Panc1 (cell line): ENCODE measurements at regions not wholly inside any gene's neighbourhood (a gene's known extent, or its start where the extent isn't known, plus 50 kb on each side); places are given as distances from the start of the nearest gene placed in this dataset.

ENCODE experiments used
- ATAC-seq: fragments of 200-7000 bp; cut with Tn5 transposase; 2 replicates; pipeline ENCODE4 v1.9.1; 2020; ENCODE audit warnings: mild to moderate bottlenecking, moderate library complexity
- BruUV-seq: library from RNA; stranded (reverse); fragments of 400-500 nt; replicated peaks from 2 replicates; lab custom pipeline; 2021; lab: Mats Ljungman, UMichigan
- CTCF ChIA-PET: fragments of 300-600 bp; sonication (Branson Sonifier 250); formaldehyde crosslinking; loops from one replicate; lab custom pipeline; 2022; ENCODE audit warnings: antibody characterized with exemption; lab: Charles Lee
- POLR2A ChIA-PET: fragments of 300-600 bp; sonication (Branson Sonifier 250); formaldehyde crosslinking; loops from one replicate; lab custom pipeline; 2022; ENCODE audit warnings: antibody characterized with exemption; lab: Charles Lee
- DNase-seq: peaks from one replicate; pipeline ENCODE4 v3.0.0-alpha.2; 2010; ENCODE audit warnings: low read depth, low spot score
- H3K27ac ChIP-seq: 2 replicates; pipeline ENCODE4 v1.5.1; 2011; ENCODE audit warnings: mild to moderate bottlenecking, low read length, inconsistent platforms
- H3K27me3 ChIP-seq: fragments of 200-500 bp; sonication (Bioruptor generic); 2 replicates; pipeline ENCODE4 v1.6.0; 2014; ENCODE audit warnings: low read length, inconsistent platforms; ENCODE audit not compliant: control insufficient read depth, insufficient read depth
- H3K36me3 ChIP-seq: fragments of 200-500 bp; sonication (Bioruptor generic); 2 replicates; pipeline ENCODE4 v1.5.1; 2014; ENCODE audit warnings: inconsistent platforms, mild to moderate bottlenecking, low read length, moderate library complexity; ENCODE audit not compliant: control insufficient read depth, insufficient read depth
- H3K4me1 ChIP-seq: 2 replicates; pipeline ENCODE4 v1.5.1; 2011; ENCODE audit warnings: inconsistent platforms, mild to moderate bottlenecking, low read length, moderate library complexity; ENCODE audit not compliant: control insufficient read depth, insufficient read depth
- H3K4me3 ChIP-seq, 2 experiments: 2 replicates each; pipeline ENCODE4 v1.5.1; 2011 to 2012; ENCODE audit warnings: low read depth in 2 of 2, low read length in 2 of 2, mild to moderate bottlenecking in 2 of 2, inconsistent platforms in 1 of 2, moderate library complexity in 1 of 2
- H3K9me3 ChIP-seq: fragments of 200-500 bp; sonication (Bioruptor generic); 2 replicates; pipeline ENCODE4 v1.5.1; 2014; ENCODE audit warnings: low read depth, mild to moderate bottlenecking, inconsistent platforms, low read length, moderate library complexity; ENCODE audit not compliant: control insufficient read depth, insufficient read depth
- CTCF ChIP-seq: fragments of 450-650 bp; IDR thresholded peaks from 2 replicates; pipeline ENCODE4 v1.5.1; 2017; ENCODE audit warnings: mild to moderate bottlenecking
- POLR2AphosphoS5 ChIP-seq: IDR thresholded peaks from 2 replicates; pipeline ENCODE4 v1.6.1; 2012; ENCODE audit warnings: mild to moderate bottlenecking, low read depth, low read length, moderate library complexity
- REST ChIP-seq, 2 experiments: IDR thresholded peaks; 2 replicates each; pipeline ENCODE4 v1.6.1; 2011 to 2012; ENCODE audit warnings: low read depth in 2 of 2, control low read depth in 1 of 2, low read length in 1 of 2, mild to moderate bottlenecking in 1 of 2, moderate library complexity in 1 of 2; ENCODE audit not compliant: insufficient read depth in 1 of 2
- SIN3A ChIP-seq: IDR thresholded peaks from 2 replicates; pipeline ENCODE4 v1.6.1; 2012; ENCODE audit warnings: low read depth, mild to moderate bottlenecking, low read length, moderate library complexity, borderline replicate concordance; ENCODE audit not compliant: insufficient read depth
- TCF7L2 ChIP-seq: IDR thresholded peaks from 2 replicates; pipeline ENCODE4 v1.6.1; 2011; ENCODE audit warnings: mild to moderate bottlenecking, low read depth, low read length, inconsistent platforms
- in situ Hi-C: cut with HindIII; loops from 2 replicates; pipeline ENCODE4 v1.10.0; 2016; ENCODE audit warnings: low sequenced_read_pairs, low pct_unique_long_range_greater_than_20kb
- intact Hi-C: fragments of 100-400 bp; cut with micrococcal nuclease; formaldehyde crosslinking; loops from one replicate; pipeline ENCODE4 v1.10.0; 2022; ENCODE audit not compliant: unreplicated experiment

DNA sequence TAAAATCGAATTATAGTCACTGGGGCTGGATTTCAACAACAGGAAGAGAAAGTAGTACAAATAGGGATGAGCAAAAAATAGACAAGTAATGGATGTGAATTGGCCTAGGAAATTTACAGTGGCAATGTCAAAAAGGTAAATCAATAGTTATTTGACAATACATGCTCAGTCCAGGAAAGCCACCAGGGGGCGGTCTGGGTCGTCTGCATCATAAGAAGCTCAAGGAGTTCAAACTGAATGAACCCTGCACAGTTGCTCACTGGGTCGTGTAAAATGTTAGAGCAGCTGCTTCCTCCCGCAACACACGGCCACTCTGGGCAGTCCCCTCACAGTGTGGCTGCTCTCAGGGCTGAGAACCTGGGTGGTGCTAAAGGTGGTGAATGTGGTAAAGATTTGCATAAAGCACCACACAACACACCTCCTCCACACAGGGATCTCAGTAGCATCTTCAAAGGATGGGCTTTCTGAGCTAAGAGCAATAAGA lies 85.9 kb downstream of the ZNF280B start:
- Histone ChIP-seq H3K4me1 (no peaks in the 10 kb centered on the region; the same call in 1 of the 2 replicates), H3K27ac (no peak overlapping the region), H3K9me3 (no peaks in the 10 kb centered on the region), H3K4me3 (no peak overlapping the region), H3K36me3 (no peaks in the 10 kb centered on the region), H3K27me3 (peaks cover 30% of the 10 kb centered on the region)
- ChIA-PET POLR2A (interaction anchor here (0.6 kb wide), 1 partner anchor 841 kb away, joined by 4 read pairs; no protein-coding TSS in a partner anchor), CTCF (interaction anchor here (0.7 kb wide), 1 partner anchor 10 kb away, joined by 3 read pairs; no protein-coding TSS in a partner anchor)
- TF ChIP-seq CTCF (peak; percentile 86), TCF7L2 (no peak), POLR2AphosphoS5 (no peak), SIN3A (no peak), REST (IDR thresholded peaks at IDR 0.05; ENCODE audit: insufficient read depth in 1 of 2, low read depth in 2 of 2, low read length in 1 of 2) (no peak)
- in situ Hi-C loops (no loop called here), intact Hi-C loops (no loop called here)
- BruUV-seq, result no TSS peak
- DNase-seq, result no peak
- ATAC-seq, result peak; percentile 60; the same call in 1 of the 2 replicates

DNA sequence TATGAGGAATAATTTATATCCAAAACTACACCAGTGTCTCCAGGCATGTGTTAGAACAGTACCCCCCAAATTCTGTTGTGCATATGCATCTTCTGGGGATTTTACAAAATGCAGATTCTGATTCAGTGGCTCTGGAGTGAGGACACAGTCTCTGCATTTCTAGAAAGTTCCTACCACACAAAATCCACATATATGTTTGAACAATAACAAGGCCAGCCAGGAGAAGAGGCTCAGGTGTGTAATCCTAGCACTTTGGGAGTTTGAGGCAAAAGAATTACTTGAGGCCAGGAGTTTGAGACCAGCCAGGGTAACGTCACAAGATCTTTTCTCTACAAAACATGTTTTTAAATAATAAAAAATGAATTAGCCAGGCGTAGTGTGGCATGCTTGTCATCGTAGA lies 84.9 kb downstream of the ZNF280B start:
- intact Hi-C loops (no loop called here), in situ Hi-C loops (no loop called here)
- peaks cover 25% of the 10 kb centered on the region for H3K27me3 ChIP-seq
- H3K4me1 ChIP-seq, result no peaks in the 10 kb centered on the region; the same call in 1 of the 2 replicates
- ATAC-seq, result no peak
- TF ChIP-seq CTCF (no peak), POLR2AphosphoS5 (no peak), TCF7L2 (no peak), REST (IDR thresholded peaks at IDR 0.05; ENCODE audit: insufficient read depth in 1 of 2, low read depth in 2 of 2, low read length in 1 of 2) (no peak), SIN3A (no peak)
- DNase-seq, result no peak
- BruUV-seq, result no TSS peak
- H3K4me3 ChIP-seq, result no peak overlapping the region
- CTCF ChIA-PET, result no interaction called here
- no peak overlapping the region for H3K27ac ChIP-seq
- POLR2A ChIA-PET, result no interaction called here
- no peaks in the 10 kb centered on the region for H3K9me3 ChIP-seq
- H3K36me3 ChIP-seq, result no peaks in the 10 kb centered on the region
